ENCODE measurements at regions not wholly inside any gene's neighbourhood (a gene's known extent, or its start where the extent isn't known, plus 50 kb on each side); places are given as distances from the start of the nearest gene placed in this dataset.

DNA sequence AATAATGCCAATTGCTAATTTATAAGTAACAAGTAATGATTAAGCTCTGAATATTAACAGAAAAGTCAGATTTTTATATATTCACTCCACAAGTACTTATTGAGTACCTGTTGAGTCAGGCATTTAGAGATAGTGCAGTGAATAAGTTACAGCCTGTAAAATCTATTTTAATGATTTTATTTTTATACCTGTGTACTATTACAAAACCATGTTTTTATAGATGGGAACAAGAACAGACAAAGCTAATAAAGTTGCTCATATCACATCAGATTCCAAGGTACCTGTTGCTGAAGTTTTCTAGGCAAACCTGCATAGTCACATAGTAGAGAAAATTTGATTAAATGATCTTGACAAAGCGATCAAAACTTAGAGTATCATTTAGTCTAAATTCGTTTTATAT, 623.7 kb downstream of the EFNA5 start:
- Histone ChIP-seq H3K4me1 (no peaks in the 10 kb centered on the region), H3K36me3 (no peaks in the 10 kb centered on the region), H3K27me3 (no peaks in the 10 kb centered on the region), H3K9me3 (peaks cover 0 to 3% (median 0%) of the 10 kb centered on the region in 3 donors), H3K4me3 (no peak overlapping the region), H3K27ac (no peak overlapping the region)
- DNase-seq, result no peak
- intact Hi-C loops (cut with DNase I; ENCODE audit: low total_unique reads), result no loop called here
- TF ChIP-seq, protein P1, sequence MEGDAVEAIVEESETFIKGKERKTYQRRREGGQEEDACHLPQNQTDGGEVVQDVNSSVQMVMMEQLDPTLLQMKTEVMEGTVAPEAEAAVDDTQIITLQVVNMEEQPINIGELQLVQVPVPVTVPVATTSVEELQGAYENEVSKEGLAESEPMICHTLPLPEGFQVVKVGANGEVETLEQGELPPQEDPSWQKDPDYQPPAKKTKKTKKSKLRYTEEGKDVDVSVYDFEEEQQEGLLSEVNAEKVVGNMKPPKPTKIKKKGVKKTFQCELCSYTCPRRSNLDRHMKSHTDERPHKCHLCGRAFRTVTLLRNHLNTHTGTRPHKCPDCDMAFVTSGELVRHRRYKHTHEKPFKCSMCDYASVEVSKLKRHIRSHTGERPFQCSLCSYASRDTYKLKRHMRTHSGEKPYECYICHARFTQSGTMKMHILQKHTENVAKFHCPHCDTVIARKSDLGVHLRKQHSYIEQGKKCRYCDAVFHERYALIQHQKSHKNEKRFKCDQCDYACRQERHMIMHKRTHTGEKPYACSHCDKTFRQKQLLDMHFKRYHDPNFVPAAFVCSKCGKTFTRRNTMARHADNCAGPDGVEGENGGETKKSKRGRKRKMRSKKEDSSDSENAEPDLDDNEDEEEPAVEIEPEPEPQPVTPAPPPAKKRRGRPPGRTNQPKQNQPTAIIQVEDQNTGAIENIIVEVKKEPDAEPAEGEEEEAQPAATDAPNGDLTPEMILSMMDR (IDR thresholded peaks at IDR 0.05), result no peak

DNA sequence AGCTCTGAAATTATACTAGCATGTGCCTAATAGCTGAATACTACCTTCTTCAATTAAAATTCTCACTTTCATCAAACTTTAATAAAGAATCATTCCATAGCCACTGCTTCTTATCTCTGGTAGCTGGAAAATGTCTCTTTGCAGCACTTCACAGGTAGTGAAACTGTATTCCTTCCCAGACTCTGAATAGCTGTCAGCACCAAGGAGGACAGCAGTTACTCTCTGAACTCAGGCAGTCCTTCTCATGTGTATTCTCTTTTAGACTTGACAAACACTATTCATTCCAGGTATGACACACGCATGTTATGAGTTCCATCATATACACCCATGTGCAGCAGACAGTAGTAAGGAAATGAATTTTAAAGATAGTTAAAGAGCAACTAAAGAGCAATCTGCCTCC, 627.1 kb downstream of the EFNA5 start:
- Histone ChIP-seq H3K9me3 (no peaks in the 10 kb centered on the region), H3K36me3 (no peaks in the 10 kb centered on the region), H3K4me3 (no peak overlapping the region), H3K4me1 (no peaks in the 10 kb centered on the region), H3K27me3 (no peaks in the 10 kb centered on the region), H3K27ac (no peak overlapping the region)
- intact Hi-C loops (cut with DNase I; ENCODE audit: low total_unique reads), result no loop called here
- DNase-seq, result no peak
- TF ChIP-seq, protein P1 (IDR thresholded peaks at IDR 0.05), result no peak

DNA sequence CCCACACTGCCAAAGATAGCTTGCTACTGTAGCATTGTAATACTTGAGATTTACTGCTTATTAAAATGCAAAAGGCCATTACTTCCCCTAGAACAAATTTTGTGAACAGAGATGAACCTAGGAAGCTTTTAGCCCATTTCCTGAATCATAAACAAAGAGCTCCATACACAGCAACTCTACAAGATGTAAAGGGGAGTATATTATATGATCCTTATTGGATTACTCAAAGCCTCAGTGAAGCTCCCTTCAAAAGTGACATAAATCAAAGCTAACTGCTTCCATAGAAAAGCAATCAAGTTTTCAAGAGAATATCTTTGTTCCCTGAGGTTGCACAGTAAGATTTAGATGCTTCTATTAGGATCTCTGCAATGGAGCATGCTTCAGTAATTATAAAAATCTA, 629.8 kb downstream of the EFNA5 start:
- no peaks in the 10 kb centered on the region for H3K4me1 ChIP-seq
- DNase-seq, result no peak
- TF ChIP-seq, protein P1 (IDR thresholded peaks at IDR 0.05), result no peak
- H3K27ac ChIP-seq, result no peak overlapping the region
- H3K27me3 ChIP-seq, result no peaks in the 10 kb centered on the region
- H3K4me3 ChIP-seq, result no peak overlapping the region
- intact Hi-C loops (cut with DNase I; ENCODE audit: low total_unique reads), result no loop called here
- H3K9me3 ChIP-seq, result no peaks in the 10 kb centered on the region
- H3K36me3 ChIP-seq, result no peaks in the 10 kb centered on the region

DNA sequence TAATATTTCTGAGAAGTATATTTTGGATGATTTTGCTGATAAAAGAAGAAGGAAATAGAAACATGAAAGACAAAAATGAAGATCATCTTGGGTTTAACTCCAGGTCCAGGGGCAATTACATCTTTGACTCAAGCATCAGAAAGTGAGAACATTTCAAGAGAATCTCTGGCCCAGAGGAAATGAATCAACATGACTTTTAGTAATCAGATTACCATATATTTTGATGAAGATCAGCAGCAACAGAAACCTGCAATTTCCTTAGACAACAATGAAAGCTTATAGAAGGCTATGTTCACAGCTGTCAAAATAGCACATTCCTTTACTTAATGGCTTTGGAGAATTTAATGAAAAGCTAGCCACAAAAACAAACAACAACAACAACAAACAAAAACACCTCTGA, 638.1 kb downstream of the EFNA5 start:
- H3K4me3 ChIP-seq, result no peak overlapping the region
- H3K4me1 ChIP-seq, result no peaks in the 10 kb centered on the region
- TF ChIP-seq, protein P1 (IDR thresholded peaks at IDR 0.05), result no peak
- no peak for DNase-seq
- H3K27ac ChIP-seq, result no peak overlapping the region
- intact Hi-C loops (cut with DNase I; ENCODE audit: low total_unique reads), result no loop called here
- H3K36me3 ChIP-seq, result no peaks in the 10 kb centered on the region
- no peaks in the 10 kb centered on the region for H3K9me3 ChIP-seq
- H3K27me3 ChIP-seq, result no peaks in the 10 kb centered on the region

DNA sequence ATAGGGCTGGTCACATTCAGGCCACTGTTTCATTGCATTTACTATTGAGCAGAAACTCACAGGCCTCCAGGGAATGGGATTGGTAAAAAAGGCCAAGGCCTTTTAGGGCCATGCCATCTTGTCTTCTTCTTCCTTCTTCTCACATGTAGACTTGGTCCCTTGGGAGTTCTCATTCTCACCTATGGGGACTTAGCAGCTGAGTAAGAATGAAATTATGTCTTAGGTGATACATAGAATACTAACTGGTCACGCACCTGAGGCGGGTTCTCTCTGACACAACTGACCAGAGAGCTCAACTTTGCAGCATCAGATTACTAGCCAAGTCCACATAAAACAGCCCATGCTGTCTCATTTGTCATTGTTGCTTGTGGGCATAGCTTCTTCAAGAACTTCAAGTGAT, 641.8 kb downstream of the EFNA5 start:
- Histone ChIP-seq H3K4me1 (no peaks in the 10 kb centered on the region), H3K9me3 (no peaks in the 10 kb centered on the region), H3K4me3 (no peak overlapping the region), H3K27me3 (no peaks in the 10 kb centered on the region), H3K36me3 (no peaks in the 10 kb centered on the region), H3K27ac (no peak overlapping the region)
- TF ChIP-seq, protein P1 (IDR thresholded peaks at IDR 0.05), result no peak
- intact Hi-C loops (cut with DNase I; ENCODE audit: low total_unique reads), result no loop called here
- DNase-seq, result no peak
